Ovary (tissue), 7 donors: ENCODE measurements at regions not wholly inside any gene's neighbourhood (a gene's known extent, or its start where the extent isn't known, plus 50 kb on each side); places are given as distances from the start of the nearest gene placed in this dataset.
A peak's percentile ranks its signal among the peaks of the same experiment; 100 is the strongest.

Experiments used
- DNase-seq, 5 donors: peaks; one replicate each; pipeline ENCODE4 v3.0.0-alpha.2; 2019 to 2020
- H3K27ac ChIP-seq, 2 donors: fragments of 200-600 bp; one replicate each; pipeline versions ENCODE4 v1.5.1 to v1.8.0; 2019 to 2022
- H3K27me3 ChIP-seq: fragments of 200-600 bp; one replicate; pipeline ENCODE4 v1.8.0; 2022
- H3K36me3 ChIP-seq: fragments of 200-600 bp; sonication (generic); one replicate; pipeline ENCODE4 v1.5.1; 2019
- H3K4me1 ChIP-seq: one replicate; pipeline ENCODE4 v1.8.1; 2013; ENCODE audit warnings: mild to moderate bottlenecking, moderate library complexity; ENCODE audit not compliant: insufficient read depth
- H3K4me3 ChIP-seq: fragments of 200-600 bp; sonication (generic); one replicate; pipeline ENCODE4 v1.5.1; 2017
- H3K9me3 ChIP-seq, 2 donors: fragments of 200-600 bp in 1 of 2; sonication (generic) in 1 of 2; one replicate each; pipeline versions ENCODE4 v1.5.1 to v1.8.1; 2013 to 2019; ENCODE audit warnings: mild to moderate bottlenecking in 1 of 2, moderate library complexity in 1 of 2
- CTCF ChIP-seq, 3 donors: fragments of 450-650 bp in 2 of 3; fragments of 200-600 bp in 1 of 3; IDR thresholded peaks; one replicate each; pipeline versions ENCODE4 v1.5.1 to v1.8.0; 2016 to 2022; ENCODE audit warnings: antibody characterized with exemption in 3 of 3, mild to moderate bottlenecking in 1 of 3
- EP300 ChIP-seq: sonication (generic); formaldehyde crosslinking; IDR thresholded peaks from one replicate; pipeline ENCODE4 v1.6.1; 2017; ENCODE audit warnings: antibody characterized with exemption
- POLR2A ChIP-seq: fragments of 450-650 bp; IDR thresholded peaks from one replicate; pipeline ENCODE4 v1.6.1; 2017; ENCODE audit warnings: antibody characterized with exemption, mild to moderate bottlenecking, moderate library complexity
- WGBS, 3 donors: extraction: QIAGEN DNeasy Blood & Tissue Kit in 1 of 3; methylation state at CpG; one replicate each; pipeline versions ENCODE4 v1.1.5 to v1.1.7; 2013 to 2017; 5-methylcytosine and 5-hydroxymethylcytosine counted together
- intact Hi-C, 4 donors: fragments of 100-400 bp; cut with DNase I; formaldehyde crosslinking; loops; one replicate each; pipeline versions ENCODE4 v1.11.0 to v1.15.1; 2022 to 2023
- donor health status: DM: no; HTN: no; CAD: no; lungs with moderate emphysema.
- donor health status: DM: no; HTN: no; CAD: no.
- donor health status: Bipolar disorder and iron deficiency.
- donor health status: DM: no; HTN: no; CAD: no.
- donor health status: DM: yes; HTN: yes; CAD: no.

- Histone ChIP-seq H3K36me3 (no peaks in the 10 kb centered on the region), H3K27me3 (no peaks in the 10 kb centered on the region), H3K4me1 (no peaks in the 10 kb centered on the region), H3K4me3 (no peak overlapping the region), H3K9me3 (no peaks in the 10 kb centered on the region), H3K27ac (no peak overlapping the region)
- DNase-seq: no peak
- intact Hi-C loops: no loop called here
- TF ChIP-seq CTCF (IDR thresholded peaks at IDR 0.05) (no peak), POLR2A (no peak), EP300 (no peak)
- whole genome bisulfite sequencing, 3 donors: 52 to 53% (median 53%) methylated on average over 7 of the region's 7 CpGs
Observed at GRCh38 chr10:100652406-100653135, 92.8 kb upstream of the PAX2 start.

DNA sequence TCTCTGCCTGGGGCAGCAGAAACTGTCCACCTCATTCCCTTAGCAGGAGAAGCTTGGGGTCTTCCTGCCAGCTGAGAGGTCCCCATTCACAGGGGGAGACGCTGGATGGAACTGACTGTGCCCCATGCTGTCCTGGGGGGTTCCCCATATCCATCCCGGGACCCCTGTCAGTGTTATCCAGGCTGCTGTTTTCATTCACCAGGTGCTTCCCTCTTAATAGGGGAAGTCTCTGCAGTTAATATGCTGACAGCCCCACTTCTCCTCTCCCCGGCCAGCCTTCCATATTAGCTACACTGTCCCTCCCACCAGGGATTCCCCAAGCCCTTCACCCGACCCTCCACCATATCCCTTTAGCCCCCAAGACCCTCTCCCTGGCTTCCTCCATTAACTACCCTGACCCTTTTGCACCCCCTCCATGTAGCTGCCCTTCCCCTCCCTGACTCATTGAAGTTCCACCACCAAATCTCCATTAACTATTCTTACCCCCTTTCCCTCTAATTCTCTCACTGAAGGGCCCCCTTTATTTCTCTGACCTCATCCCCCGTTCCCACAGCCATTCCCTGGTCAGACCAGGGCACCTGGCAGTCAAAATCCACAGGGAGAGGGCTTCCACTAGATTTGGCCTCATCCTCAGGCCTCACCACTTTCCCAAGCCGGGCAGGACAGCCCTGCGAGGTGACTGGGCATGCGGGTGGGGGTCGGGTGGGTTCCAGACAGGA, 92.0 kb upstream of the PAX2 start:
- H3K27ac ChIP-seq: no peak overlapping the region
- no peak for DNase-seq
- H3K9me3 ChIP-seq: no peaks in the 10 kb centered on the region
- no peaks in the 10 kb centered on the region for H3K36me3 ChIP-seq
- no peaks in the 10 kb centered on the region for H3K27me3 ChIP-seq
- TF ChIP-seq POLR2A (no peak), EP300 (no peak), CTCF (IDR thresholded peaks at IDR 0.05) (no peak)
- no peaks in the 10 kb centered on the region for H3K4me1 ChIP-seq
- WGBS, 3 donors: 4 to 8% (median 6%) methylated on average over 9 of the region's 9 CpGs
- intact Hi-C loops: no loop called here
- H3K4me3 ChIP-seq: no peak overlapping the region

DNA sequence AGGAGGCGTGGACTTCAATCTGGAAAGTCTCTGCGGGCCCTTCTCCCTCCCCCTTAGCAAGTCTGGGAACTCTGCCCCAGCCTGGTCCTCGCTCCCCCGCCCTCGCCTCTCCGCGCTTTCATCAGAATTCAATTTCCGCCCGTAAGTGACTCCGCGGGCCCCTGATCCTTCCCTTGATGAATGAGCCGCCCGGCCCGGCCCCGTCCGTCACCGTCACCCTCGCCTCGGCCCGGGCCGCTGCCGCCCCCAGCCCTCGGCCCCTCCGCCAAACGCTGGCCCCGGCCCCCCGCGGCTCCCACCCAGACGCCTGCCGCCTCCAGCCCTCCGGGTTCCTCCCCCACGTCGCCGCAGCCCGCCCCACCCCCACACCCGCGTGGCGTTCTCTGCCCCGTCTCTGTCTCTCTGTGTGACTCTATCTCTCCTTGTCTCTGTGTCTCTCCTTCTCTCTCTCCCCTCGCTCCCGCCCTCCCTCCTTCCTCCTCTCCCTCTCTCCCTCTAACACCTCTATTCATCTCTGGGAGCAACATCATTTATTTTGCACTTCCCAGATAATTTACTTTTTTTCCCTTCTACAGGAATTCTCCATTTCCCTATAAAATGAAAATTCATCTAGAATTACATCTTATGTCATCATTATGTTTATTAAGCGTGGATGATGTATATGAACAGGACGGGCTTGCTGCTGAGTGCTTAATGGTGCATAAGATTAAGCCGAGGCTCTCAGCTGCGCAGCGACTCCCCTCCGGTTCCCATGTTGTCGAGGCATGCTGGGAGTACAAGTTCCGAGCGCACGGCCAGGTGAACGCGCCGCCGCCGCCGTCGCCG, 91.2 kb upstream of the PAX2 start:
- H3K9me3 ChIP-seq: no peaks in the 10 kb centered on the region
- intact Hi-C loops: no loop called here
- no peak overlapping the region for H3K27ac ChIP-seq
- peak in 1 of 5 donors; percentile 36 for DNase-seq
- TF ChIP-seq CTCF (IDR thresholded peaks at IDR 0.05) (no peak), POLR2A (no peak), EP300 (no peak)
- H3K27me3 ChIP-seq: no peaks in the 10 kb centered on the region
- H3K36me3 ChIP-seq: no peaks in the 10 kb centered on the region
- no peak overlapping the region for H3K4me3 ChIP-seq
- no peaks in the 10 kb centered on the region for H3K4me1 ChIP-seq
- WGBS, 3 donors: 1% methylated on average over 51 to 59 of the region's 59 CpGs

DNA sequence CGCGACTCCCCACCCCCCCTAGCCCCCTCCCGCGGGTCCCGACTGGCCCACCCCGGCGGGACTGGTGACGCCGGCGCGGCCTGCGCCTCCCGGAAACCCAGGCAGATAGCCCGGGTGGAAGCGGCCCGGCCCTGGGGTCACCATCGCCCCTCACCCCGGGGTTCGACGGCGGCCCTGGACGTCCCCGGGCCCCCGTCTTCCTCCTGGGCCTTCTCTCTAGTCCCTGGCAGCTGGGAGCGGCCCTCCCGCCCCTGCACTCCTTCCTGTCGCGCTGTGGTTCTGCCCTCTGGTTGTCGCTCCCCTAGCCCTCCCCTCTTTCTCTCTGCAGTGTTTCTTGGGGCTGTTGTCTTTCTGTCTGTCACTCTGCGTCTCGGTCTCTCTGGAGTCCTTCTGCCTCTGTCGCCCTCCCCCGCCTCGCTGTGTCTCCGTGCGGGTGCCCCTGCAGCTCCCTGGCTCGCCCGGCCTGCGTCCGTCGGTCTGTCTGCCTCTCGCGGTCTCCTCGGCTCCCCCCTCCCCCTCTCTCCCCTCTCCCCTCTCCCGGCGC, 90.5 kb upstream of the PAX2 start:
- Histone ChIP-seq H3K36me3 (no peaks in the 10 kb centered on the region), H3K9me3 (no peaks in the 10 kb centered on the region), H3K4me3 (no peak overlapping the region), H3K27ac (no peak overlapping the region), H3K4me1 (no peaks in the 10 kb centered on the region), H3K27me3 (no peaks in the 10 kb centered on the region)
- WGBS, 3 donors: 1 to 3% (median 1%) methylated on average over 37 to 46 of the region's 46 CpGs
- TF ChIP-seq EP300 (no peak), CTCF (IDR thresholded peaks at IDR 0.05) (no peak), POLR2A (no peak)
- DNase-seq: no peak
- intact Hi-C loops: no loop called here
